ENCODE measurements at regions not wholly inside any gene's neighbourhood (a gene's known extent, or its start where the extent isn't known, plus 50 kb on each side); places are given as distances from the start of the nearest gene placed in this dataset.

GRCh38 chr11:119505861-119506260 lies 82.9 kb upstream of the THY1 start:
- no peak for TF ChIP-seq CTCF (IDR thresholded peaks at IDR 0.05)
- DNase-seq (ENCODE audit: low spot score), result no peak
- H3K4me3 ChIP-seq, result no peak overlapping the region
- no peak overlapping the region for H3K27ac ChIP-seq

GRCh38 chr11:119505071-119505470 lies 82.1 kb upstream of the THY1 start:
- no peak for DNase-seq (ENCODE audit: low spot score)
- no peak overlapping the region for H3K4me3 ChIP-seq
- no peak for TF ChIP-seq CTCF (IDR thresholded peaks at IDR 0.05)
- H3K27ac ChIP-seq, result no peak overlapping the region

DNA sequence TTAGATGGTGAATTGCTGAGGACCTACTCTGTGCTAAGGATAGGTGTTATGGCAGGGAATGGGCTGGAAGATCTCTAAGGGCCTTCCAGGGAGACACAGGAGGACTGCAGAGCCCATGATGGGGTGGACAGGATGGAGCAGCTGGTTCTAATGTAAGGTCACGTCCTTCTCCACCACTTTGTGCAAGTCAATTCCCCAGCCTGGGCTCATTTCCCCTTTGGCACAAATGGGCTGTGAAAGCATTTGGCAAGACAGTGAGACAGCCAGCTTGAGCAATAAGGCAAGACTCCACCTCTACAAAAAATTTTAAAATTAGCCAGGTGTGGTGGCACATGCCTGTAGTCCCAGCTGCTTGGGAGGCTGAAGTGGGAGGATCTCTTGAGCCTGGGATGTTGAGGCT lies 81.4 kb upstream of the THY1 start:
- Histone ChIP-seq H3K4me3 (no peak overlapping the region), H3K27ac (no peak overlapping the region)
- no peak for DNase-seq (ENCODE audit: low spot score)
- TF ChIP-seq CTCF (IDR thresholded peaks at IDR 0.05), result no peak

- DNase-seq (ENCODE audit: low spot score), result no peak
- no peak overlapping the region for H3K4me3 ChIP-seq
- H3K27ac ChIP-seq, result no peak overlapping the region
- no peak for TF ChIP-seq CTCF (IDR thresholded peaks at IDR 0.05)
These were observed 78.9 kb upstream of the THY1 start for GRCh38 chr11:119501777-119502405.

DNA sequence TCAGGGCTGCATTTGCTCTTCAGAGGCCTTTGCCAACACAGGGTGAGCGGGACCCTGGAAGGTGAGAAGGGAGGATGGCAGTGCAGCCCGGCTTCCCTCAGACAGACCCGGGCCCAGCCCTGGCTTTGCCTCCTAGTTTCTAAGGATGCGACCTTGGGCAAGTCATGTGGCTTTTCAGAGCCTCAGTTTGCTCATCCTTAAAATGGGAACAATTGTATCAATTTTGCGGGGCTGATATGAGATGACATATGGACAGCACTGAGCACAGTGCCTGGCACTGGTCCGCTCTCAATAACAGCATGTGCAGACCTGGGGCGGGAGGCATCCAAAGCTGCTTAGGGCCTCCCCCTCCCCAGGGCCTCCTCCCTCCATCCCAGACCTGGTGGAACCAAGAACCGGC lies 74.7 kb upstream of the THY1 start:
- H3K27ac ChIP-seq, result no peak overlapping the region
- no peak for TF ChIP-seq CTCF (IDR thresholded peaks at IDR 0.05)
- no peak overlapping the region for H3K4me3 ChIP-seq
- no peak for DNase-seq (ENCODE audit: low spot score)

DNA sequence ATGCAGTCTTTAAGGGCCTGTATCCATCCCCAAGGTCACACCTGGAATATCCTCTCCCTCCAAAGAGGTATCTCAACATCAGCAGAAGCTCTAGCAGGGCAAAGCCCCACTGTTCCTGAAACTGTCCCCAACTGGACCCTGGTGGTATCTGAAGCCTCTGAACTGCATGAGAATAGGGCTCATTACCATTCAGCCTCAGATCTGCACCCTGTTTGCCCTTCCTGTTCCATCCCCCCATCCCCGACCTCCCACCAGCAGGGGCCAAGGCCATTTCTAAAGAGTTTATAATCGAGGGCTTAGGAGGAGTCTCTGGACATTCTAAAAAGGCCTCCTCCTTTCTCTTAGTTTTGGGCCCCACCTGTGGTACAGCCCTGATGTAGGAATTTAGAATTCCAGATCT lies 74.0 kb upstream of the THY1 start:
- no peak for DNase-seq (ENCODE audit: low spot score)
- Histone ChIP-seq H3K27ac (no peak overlapping the region), H3K4me3 (no peak overlapping the region)
- no peak for TF ChIP-seq CTCF (IDR thresholded peaks at IDR 0.05)

GRCh38 chr11:119496469-119496868 lies 73.5 kb upstream of the THY1 start:
- TF ChIP-seq CTCF (IDR thresholded peaks at IDR 0.05), result no peak
- Histone ChIP-seq H3K27ac (no peak overlapping the region), H3K4me3 (no peak overlapping the region)
- DNase-seq (ENCODE audit: low spot score), result no peak
